MM.1S (cell line): ENCODE measurements at regions not wholly inside any gene's neighbourhood (a gene's known extent, or its start where the extent isn't known, plus 50 kb on each side); places are given as distances from the start of the nearest gene placed in this dataset.

Experiments used
- CTCF ChIP-seq: fragments of 300-600 bp; sonication (generic); IDR thresholded peaks from 2 replicates; pipeline ENCODE4 v1.5.1; 2016; ENCODE audit warnings: antibody characterized with exemption, low read length, mixed read lengths
- EZH2 ChIP-seq: fragments of 300-600 bp; sonication (generic); optimal IDR thresholded peaks from 2 replicates; pipeline ENCODE3; 2017; ENCODE audit warnings: low read depth, mild to moderate bottlenecking, antibody characterized with exemption, low read length, mixed read lengths

GRCh38 chr10:80861882-80862281 lies 324.2 kb downstream of the SH2D4B start:
- TF ChIP-seq CTCF (0 out of 2 replicates have a peak, but pooled peaks have one; percentile 13), EZH2 (no peak)
